ENCODE measurements at regions not wholly inside any gene's neighbourhood (a gene's known extent, or its start where the extent isn't known, plus 50 kb on each side); places are given as distances from the start of the nearest gene placed in this dataset.

DNA sequence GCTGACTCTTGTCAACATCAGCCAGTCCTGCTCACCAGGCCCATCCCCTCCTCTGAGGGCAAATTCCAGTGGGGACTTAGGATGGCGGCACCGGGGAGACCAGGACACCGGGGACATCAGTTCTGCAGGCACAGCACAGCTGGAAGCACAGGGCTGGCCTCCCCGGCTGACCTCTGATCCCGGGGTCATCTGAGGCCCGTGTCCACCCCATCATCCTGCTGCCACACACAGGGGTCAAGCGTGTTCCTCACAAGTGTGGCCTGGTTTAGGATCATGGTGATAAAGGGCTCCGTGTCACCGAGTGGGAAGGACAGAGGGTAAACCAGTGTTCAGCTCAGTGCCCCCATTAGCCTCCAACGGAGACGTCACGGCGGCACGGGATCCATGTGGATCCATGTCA lies 58.1 kb upstream of the CTDP1 start:
- Histone ChIP-seq H3K36me3 (no peaks in the 10 kb centered on the region), H3K9me3 (peaks cover 0 to 7% (median 0%) of the 10 kb centered on the region in 11 donors), H3K4me1 (peaks cover 0 to 24% (median 0%) of the 10 kb centered on the region in 9 donors), H3K27me3 (peaks cover 0 to 22% (median 11%) of the 10 kb centered on the region in 7 donors), H3K27ac (no peak overlapping the region), H3K4me3 (no peak overlapping the region)
- intact Hi-C loops (cut with DNase I), result no loop called here
- DNase-seq (no peak), ATAC-seq (no peak)
- TF ChIP-seq, protein P1, sequence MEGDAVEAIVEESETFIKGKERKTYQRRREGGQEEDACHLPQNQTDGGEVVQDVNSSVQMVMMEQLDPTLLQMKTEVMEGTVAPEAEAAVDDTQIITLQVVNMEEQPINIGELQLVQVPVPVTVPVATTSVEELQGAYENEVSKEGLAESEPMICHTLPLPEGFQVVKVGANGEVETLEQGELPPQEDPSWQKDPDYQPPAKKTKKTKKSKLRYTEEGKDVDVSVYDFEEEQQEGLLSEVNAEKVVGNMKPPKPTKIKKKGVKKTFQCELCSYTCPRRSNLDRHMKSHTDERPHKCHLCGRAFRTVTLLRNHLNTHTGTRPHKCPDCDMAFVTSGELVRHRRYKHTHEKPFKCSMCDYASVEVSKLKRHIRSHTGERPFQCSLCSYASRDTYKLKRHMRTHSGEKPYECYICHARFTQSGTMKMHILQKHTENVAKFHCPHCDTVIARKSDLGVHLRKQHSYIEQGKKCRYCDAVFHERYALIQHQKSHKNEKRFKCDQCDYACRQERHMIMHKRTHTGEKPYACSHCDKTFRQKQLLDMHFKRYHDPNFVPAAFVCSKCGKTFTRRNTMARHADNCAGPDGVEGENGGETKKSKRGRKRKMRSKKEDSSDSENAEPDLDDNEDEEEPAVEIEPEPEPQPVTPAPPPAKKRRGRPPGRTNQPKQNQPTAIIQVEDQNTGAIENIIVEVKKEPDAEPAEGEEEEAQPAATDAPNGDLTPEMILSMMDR (IDR thresholded peaks at IDR 0.05), result no peak
- WGBS, 2 donors, result 89 to 90% methylated on average over 14 of the region's 14 CpGs

DNA sequence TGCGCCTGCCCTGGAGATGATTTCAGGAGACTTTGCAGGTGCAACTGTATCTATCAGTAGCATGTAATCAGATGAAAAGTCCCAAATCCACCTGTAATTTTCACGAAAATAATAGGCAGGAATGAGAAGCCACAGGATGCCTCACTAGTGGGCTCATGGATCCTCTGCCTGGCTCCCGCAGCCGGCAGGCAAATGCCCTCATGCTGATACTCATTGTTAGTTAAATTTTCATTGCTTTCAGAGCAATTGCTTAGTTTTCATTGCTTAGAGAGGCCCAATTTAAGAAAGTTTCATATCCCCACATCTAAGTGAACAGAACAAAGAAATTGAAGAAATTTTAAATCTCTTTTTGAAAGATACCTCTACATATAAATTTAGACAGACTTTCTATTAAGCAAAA lies 57.6 kb upstream of the CTDP1 start:
- H3K4me3 ChIP-seq, result no peak overlapping the region
- H3K27ac ChIP-seq, result no peak overlapping the region
- H3K4me1 ChIP-seq, result peaks cover 0 to 24% (median 0%) of the 10 kb centered on the region in 9 donors
- 91% methylated on average over 4 of the region's 4 CpGs for WGBS, 2 donors
- TF ChIP-seq, protein P1 (IDR thresholded peaks at IDR 0.05), result no peak
- ATAC-seq, result no peak
- intact Hi-C loops (cut with DNase I), result no loop called here
- no peaks in the 10 kb centered on the region for H3K36me3 ChIP-seq
- DNase-seq, result no peak
- H3K9me3 ChIP-seq, result peaks cover 0 to 7% (median 0%) of the 10 kb centered on the region in 11 donors
- H3K27me3 ChIP-seq, result peaks cover 0 to 22% (median 15%) of the 10 kb centered on the region in 7 donors

DNA sequence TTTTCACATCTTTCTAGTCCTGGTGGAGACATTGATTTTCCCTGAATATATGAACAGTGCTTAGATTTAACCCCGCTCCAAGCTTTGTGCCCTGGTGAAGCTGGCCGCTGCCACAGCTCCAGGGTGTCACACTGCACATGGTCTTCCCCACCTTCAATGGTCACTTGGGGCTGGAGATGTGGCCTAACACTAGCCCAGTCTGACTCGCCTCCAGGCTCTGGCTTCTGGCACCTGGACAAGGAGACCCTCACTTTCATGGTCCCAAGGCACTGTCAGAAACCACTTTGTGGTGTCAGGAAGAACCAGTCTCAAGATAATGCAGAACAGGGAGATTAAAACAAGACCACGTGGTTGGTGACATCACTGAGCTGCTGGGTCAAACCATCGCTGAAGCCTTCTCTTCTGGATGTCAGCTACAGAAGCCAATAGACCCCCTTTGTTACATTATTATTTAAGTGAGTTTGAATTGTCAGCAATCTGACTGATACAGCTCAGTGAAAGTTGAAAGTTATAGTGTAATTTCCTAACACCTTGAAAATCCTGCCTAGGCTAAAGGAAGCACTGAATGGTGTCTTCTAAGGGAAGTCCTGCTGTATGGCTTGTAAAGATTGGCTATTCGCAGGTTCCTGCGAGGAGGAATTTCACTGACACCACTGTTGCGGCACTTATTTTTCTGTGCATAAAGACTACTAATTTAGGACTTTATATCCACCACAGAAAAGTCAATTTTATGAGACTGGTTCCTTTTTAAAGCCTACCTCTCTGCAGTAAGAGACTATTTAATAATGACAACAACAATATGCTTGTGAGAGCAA lies 55.0 kb upstream of the CTDP1 start:
- intact Hi-C loops (cut with DNase I), result no loop called here
- no peak overlapping the region for H3K4me3 ChIP-seq
- peaks cover 0 to 24% (median 0%) of the 10 kb centered on the region in 9 donors for H3K4me1 ChIP-seq
- peaks cover 0 to 42% (median 23%) of the 10 kb centered on the region in 7 donors for H3K27me3 ChIP-seq
- no peaks in the 10 kb centered on the region for H3K9me3 ChIP-seq
- TF ChIP-seq, protein P1 (IDR thresholded peaks at IDR 0.05), result no peak
- DNase-seq (no peak), ATAC-seq (no peak)
- peak overlapping the region in 1 of 10 donors; percentile 26 for H3K27ac ChIP-seq
- 78 to 82% methylated on average over 8 of the region's 8 CpGs for WGBS, 2 donors
- no peaks in the 10 kb centered on the region for H3K36me3 ChIP-seq

DNA sequence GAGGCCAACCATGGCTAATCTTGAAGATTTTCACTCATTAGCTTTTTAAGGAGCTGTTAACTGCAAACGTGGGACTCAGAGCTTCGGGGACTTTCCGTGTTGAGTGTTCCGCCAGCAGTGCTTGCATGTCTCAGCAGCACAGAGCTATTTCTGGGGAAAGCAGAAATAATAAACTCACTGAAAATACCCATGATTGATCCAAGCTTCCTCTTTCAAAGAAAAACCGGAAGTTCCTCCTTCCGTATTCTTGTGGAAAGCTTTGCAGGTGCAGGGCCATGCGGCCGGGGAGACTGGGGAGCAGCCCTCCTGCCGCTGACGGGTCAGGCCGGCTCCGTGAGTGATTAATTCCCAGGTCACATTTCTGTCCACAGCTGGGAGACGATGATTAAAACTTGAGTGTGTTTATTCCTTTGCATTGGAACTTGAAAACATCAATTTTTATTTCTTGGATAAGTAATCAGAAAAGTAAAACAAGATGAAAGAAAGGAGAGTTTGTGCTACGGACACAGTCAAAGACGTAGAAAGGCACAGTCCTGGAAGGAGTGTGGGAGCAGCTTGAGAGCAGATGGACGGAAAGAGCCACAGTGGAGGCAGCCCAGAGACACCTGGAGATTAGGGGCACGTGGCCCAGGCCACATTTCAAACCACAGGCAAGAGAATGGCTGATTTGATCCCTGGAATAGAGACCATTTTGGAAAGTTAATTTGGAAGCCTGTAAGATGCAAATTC lies 54.2 kb upstream of the CTDP1 start:
- Histone ChIP-seq H3K4me1 (peaks cover 0 to 24% (median 0%) of the 10 kb centered on the region in 9 donors), H3K36me3 (no peaks in the 10 kb centered on the region), H3K27ac (peak overlapping the region in 1 of 10 donors; percentile 26), H3K4me3 (no peak overlapping the region), H3K9me3 (no peaks in the 10 kb centered on the region), H3K27me3 (peaks cover 0 to 42% (median 23%) of the 10 kb centered on the region in 7 donors)
- peak in 6 of 8 donors; percentile 34 to 73 (median 46) for ATAC-seq
- DNase-seq, result no peak
- 47 to 62% methylated on average over 17 of the region's 17 CpGs for WGBS, 2 donors
- intact Hi-C loops (cut with DNase I), result no loop called here
- TF ChIP-seq, protein P1 (IDR thresholded peaks at IDR 0.05), result no peak
